Testis (tissue), 2 donors: ENCODE measurements at regions not wholly inside any gene's neighbourhood (a gene's known extent, or its start where the extent isn't known, plus 50 kb on each side); places are given as distances from the start of the nearest gene placed in this dataset.

Source experiments
- CTCF ChIP-seq, 3 experiments: fragments of 450-650 bp in 2 of 3; fragments of 200-600 bp in 1 of 3; sonication (generic) in 1 of 3; IDR thresholded peaks; one replicate each; pipeline ENCODE4 v1.5.1; 2016 to 2019; ENCODE audit warnings: antibody characterized with exemption in 3 of 3, mild to moderate bottlenecking in 2 of 3, moderate library complexity in 1 of 3
- POLR2A ChIP-seq: fragments of 450-650 bp; IDR thresholded peaks from one replicate; pipeline ENCODE4 v1.6.1; 2017; ENCODE audit warnings: antibody characterized with exemption, mild to moderate bottlenecking, moderate library complexity

- TF ChIP-seq CTCF (IDR thresholded peaks at IDR 0.05) (no peak), POLR2A (no peak)
Measured at GRCh38 chr11:70519117-70519516, 120.8 kb downstream of the CTTN start.
